ENCODE measurements at regions not wholly inside any gene's neighbourhood (a gene's known extent, or its start where the extent isn't known, plus 50 kb on each side); places are given as distances from the start of the nearest gene placed in this dataset.

- H3K9me3 Mint-ChIP-seq: peaks cover 13% of the 10 kb centered on the region
- peaks cover 10% of the 10 kb centered on the region; the same call in 2 of the 3 replicates for H3K36me3 Mint-ChIP-seq (ENCODE audit: low read depth)
- no peaks in the 10 kb centered on the region for H3K79me2 ChIP-seq (replicated peaks; ENCODE audit: insufficient read depth)
- H3K4me3 ChIP-seq: no peak overlapping the region
- no peaks in the 10 kb centered on the region for H3F3A ChIP-seq (replicated peaks; ENCODE audit: low read depth)
- H3K36me3 ChIP-seq (ENCODE audit: insufficient read depth): no peaks in the 10 kb centered on the region; the same call in 1 of the 2 replicates
- peaks cover 4% of the 10 kb centered on the region; the same call in 2 of the 3 replicates for H3K4me1 Mint-ChIP-seq
- H3K27me3 Mint-ChIP-seq (ENCODE audit: insufficient read depth, low read depth, poor library complexity): no peaks in the 10 kb centered on the region
- no peak overlapping the region for H3K4me3 Mint-ChIP-seq
- no peaks in the 10 kb centered on the region for H3K4me1 ChIP-seq (ENCODE audit: insufficient read depth)
- ATAC-seq (no peak), DNase-seq (ENCODE audit: low spot score) (no peak)
- no peak overlapping the region for H3K27ac ChIP-seq (ENCODE audit: low read depth)
- H4K20me1 ChIP-seq (replicated peaks; ENCODE audit: insufficient read depth): no peaks in the 10 kb centered on the region
- no peak overlapping the region for H3K27ac Mint-ChIP-seq
- H3K9me2 ChIP-seq (ENCODE audit: insufficient read depth): 0 out of 2 replicates have a peak, but pooled peaks cover 4% of the 10 kb centered on the region
- no peak overlapping the region for H2AFZ ChIP-seq
- no peaks in the 10 kb centered on the region for H3K27me3 ChIP-seq (ENCODE audit: insufficient read depth)
- TF ChIP-seq NANOG (IDR thresholded peaks at IDR 0.05; ENCODE audit: borderline replicate concordance) (no peak), ZNF331 (CRISPR knock-in tag; IDR thresholded peaks at IDR 0.05; ENCODE audit: low read depth) (no peak), ETS1 (IDR thresholded peaks at IDR 0.05) (no peak), CREB1 (CRISPR knock-in tag; IDR thresholded peaks at IDR 0.05; ENCODE audit: low read depth) (no peak), CTCF (conservative IDR thresholded peaks at IDR 0.05; ENCODE audit: low read depth in 2 of 2) (no peak)
- no peak overlapping the region for H3K4me2 ChIP-seq
Measured at GRCh38 chr10:107656932-107657331, 492.4 kb upstream of the SORCS1 start.

DNA sequence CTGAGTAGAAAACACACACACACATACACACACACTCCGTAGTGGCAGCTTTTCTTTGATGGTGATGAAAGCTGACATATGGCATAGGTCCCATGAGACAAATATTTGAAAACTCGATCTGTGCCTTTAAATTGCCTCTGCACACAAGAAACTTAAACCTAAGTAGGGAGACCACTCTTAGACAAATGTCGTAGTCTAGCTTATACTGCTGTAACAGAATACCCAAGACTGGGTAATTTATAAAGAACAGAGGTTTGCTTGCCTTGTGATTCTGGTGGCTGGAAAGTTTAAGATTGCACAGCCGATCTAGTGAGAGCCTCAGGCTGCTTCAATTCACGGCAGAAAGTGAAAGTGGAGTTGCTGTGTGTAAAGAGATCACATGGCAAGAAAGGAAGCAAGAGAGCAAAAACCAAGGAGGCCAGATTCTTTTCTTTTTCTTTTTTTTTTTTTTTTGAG lies 489.4 kb upstream of the SORCS1 start:
- ATAC-seq (no peak), DNase-seq (ENCODE audit: low spot score) (no peak)
- no peaks in the 10 kb centered on the region for H3F3A ChIP-seq (replicated peaks; ENCODE audit: low read depth)
- no peaks in the 10 kb centered on the region for H3K4me1 ChIP-seq (ENCODE audit: insufficient read depth)
- Mint-ChIP-seq H3K36me3 (ENCODE audit: low read depth) (no peaks in the 10 kb centered on the region), H3K27ac (no peak overlapping the region), H3K4me1 (peaks cover 4% of the 10 kb centered on the region; the same call in 2 of the 3 replicates), H3K4me3 (no peak overlapping the region), H3K9me3 (no peaks in the 10 kb centered on the region), H3K27me3 (ENCODE audit: insufficient read depth, low read depth, poor library complexity) (no peaks in the 10 kb centered on the region)
- no peak overlapping the region for H3K27ac ChIP-seq (ENCODE audit: low read depth)
- H3K4me3 ChIP-seq: no peak overlapping the region
- H4K20me1 ChIP-seq (replicated peaks; ENCODE audit: insufficient read depth): no peaks in the 10 kb centered on the region
- H3K36me3 ChIP-seq (ENCODE audit: insufficient read depth): no peaks in the 10 kb centered on the region
- H2AFZ ChIP-seq: peak overlapping the region; percentile 97
- no peaks in the 10 kb centered on the region for H3K27me3 ChIP-seq (ENCODE audit: insufficient read depth)
- H3K4me2 ChIP-seq: no peak overlapping the region
- H3K79me2 ChIP-seq (replicated peaks; ENCODE audit: insufficient read depth): no peaks in the 10 kb centered on the region
- 0 out of 2 replicates have a peak, but pooled peaks cover 4% of the 10 kb centered on the region for H3K9me2 ChIP-seq (ENCODE audit: insufficient read depth)
- TF ChIP-seq ZNF331 (CRISPR knock-in tag; IDR thresholded peaks at IDR 0.05; ENCODE audit: low read depth) (no peak), ETS1 (IDR thresholded peaks at IDR 0.05) (no peak), ZNF114 (CRISPR knock-in tag; IDR thresholded peaks at IDR 0.05) (no peak), CTCF (conservative IDR thresholded peaks at IDR 0.05; ENCODE audit: low read depth in 2 of 2) (no peak), REST (IDR thresholded peaks at IDR 0.05; ENCODE audit: unreplicated experiment) (no peak), POLR2AphosphoS5 (IDR thresholded peaks at IDR 0.05; ENCODE audit: low read depth) (no peak), JUNB (IDR thresholded peaks at IDR 0.05; ENCODE audit: unreplicated experiment) (no peak), EZH2phosphoT487 (IDR thresholded peaks at IDR 0.05; ENCODE audit: unreplicated experiment) (no peak), NANOG (IDR thresholded peaks at IDR 0.05; ENCODE audit: borderline replicate concordance) (no peak), STAT1 (IDR thresholded peaks at IDR 0.05; ENCODE audit: unreplicated experiment) (no peak)

Data from GM23338 (cell line).